ENCODE measurements at regions not wholly inside any gene's neighbourhood (a gene's known extent, or its start where the extent isn't known, plus 50 kb on each side); places are given as distances from the start of the nearest gene placed in this dataset.

DNA sequence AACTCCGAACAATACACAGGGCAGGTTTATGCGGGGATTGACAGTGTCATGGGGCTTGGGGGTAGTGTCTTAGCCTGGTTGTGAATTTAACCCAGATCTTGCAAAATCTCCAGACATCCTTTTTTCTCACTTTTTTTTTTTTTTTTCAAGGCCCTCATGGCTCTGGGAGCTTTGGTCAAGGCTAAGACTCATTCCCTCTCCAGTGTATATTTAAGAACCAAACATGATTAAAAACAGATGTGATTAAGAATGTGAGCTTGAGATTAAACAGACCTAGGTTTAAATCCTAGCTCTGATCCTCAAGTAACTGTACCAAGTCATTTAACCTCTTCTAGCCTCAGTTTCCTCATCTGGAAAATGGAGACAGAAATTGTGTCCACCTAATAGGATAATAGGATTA is 151.7 kb upstream of the FUT8 start:
- H3K27ac ChIP-seq: no peak overlapping the region
- H3K27me3 ChIP-seq: no peaks in the 10 kb centered on the region
- H3K4me3 ChIP-seq: no peak overlapping the region
- no peak for DNase-seq
- TF ChIP-seq CTCF (IDR thresholded peaks at IDR 0.05) (no peak), POLR2A (IDR thresholded peaks at IDR 0.05) (no peak)
- H3K36me3 ChIP-seq: no peaks in the 10 kb centered on the region
- H3K9me3 ChIP-seq: no peaks in the 10 kb centered on the region
- H3K4me1 ChIP-seq: no peaks in the 10 kb centered on the region
- intact Hi-C loops (cut with DNase I; ENCODE audit: low total_unique reads): no loop called here

- no peak overlapping the region for H3K27ac ChIP-seq
- H3K9me3 ChIP-seq: no peaks in the 10 kb centered on the region
- no peak overlapping the region for H3K4me3 ChIP-seq
- DNase-seq: no peak
- intact Hi-C loops (cut with DNase I; ENCODE audit: low total_unique reads): no loop called here
- no peaks in the 10 kb centered on the region for H3K4me1 ChIP-seq
- TF ChIP-seq CTCF (IDR thresholded peaks at IDR 0.05) (no peak), POLR2A (IDR thresholded peaks at IDR 0.05) (no peak)
- no peaks in the 10 kb centered on the region for H3K27me3 ChIP-seq
- no peaks in the 10 kb centered on the region for H3K36me3 ChIP-seq
Measured at GRCh38 chr14:65261425-65261920, 151.1 kb upstream of the FUT8 start.

- Histone ChIP-seq H3K9me3 (no peaks in the 10 kb centered on the region), H3K4me1 (no peaks in the 10 kb centered on the region), H3K36me3 (no peaks in the 10 kb centered on the region), H3K27ac (no peak overlapping the region), H3K27me3 (no peaks in the 10 kb centered on the region), H3K4me3 (no peak overlapping the region)
- intact Hi-C loops (cut with DNase I; ENCODE audit: low total_unique reads): no loop called here
- TF ChIP-seq CTCF (IDR thresholded peaks at IDR 0.05): no peak
- no peak for TF ChIP-seq POLR2A (IDR thresholded peaks at IDR 0.05)
- no peak for DNase-seq
Measured at GRCh38 chr14:65261946-65262345, 150.6 kb upstream of the FUT8 start.

DNA sequence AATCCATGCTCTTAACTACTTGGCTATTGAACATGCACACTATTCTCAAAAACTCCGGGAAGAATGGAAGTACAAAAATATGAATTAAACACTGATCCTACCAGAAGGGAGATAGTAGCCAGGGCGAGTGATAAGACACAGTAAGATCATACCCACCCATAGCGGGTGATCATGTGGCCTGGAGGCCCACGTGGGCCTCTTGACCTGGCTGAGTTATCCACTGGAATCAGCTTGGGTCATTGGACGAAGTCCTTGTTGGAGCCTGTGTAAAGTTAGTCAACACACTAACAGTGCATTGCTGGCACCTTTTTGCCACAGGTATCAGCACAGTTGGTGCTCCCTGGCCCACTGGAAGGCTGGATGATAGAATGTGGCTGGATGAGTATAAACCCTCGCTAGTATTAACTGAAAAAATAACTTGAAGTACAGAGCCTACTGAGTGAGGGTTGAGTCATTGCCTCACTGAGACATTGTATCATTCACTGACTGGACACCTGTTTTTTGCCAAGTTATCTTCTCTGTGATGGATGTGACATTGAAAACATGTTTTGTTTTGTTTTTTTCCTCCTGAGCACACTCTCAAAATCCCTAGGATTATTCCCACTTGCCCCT is 149.2 kb upstream of the FUT8 start:
- no peak overlapping the region for H3K27ac ChIP-seq
- intact Hi-C loops (cut with DNase I; ENCODE audit: low total_unique reads): no loop called here
- no peaks in the 10 kb centered on the region for H3K27me3 ChIP-seq
- no peaks in the 10 kb centered on the region for H3K9me3 ChIP-seq
- no peaks in the 10 kb centered on the region for H3K4me1 ChIP-seq
- H3K36me3 ChIP-seq: no peaks in the 10 kb centered on the region
- DNase-seq: no peak
- H3K4me3 ChIP-seq: no peak overlapping the region
- no peak for TF ChIP-seq POLR2A (IDR thresholded peaks at IDR 0.05)
- TF ChIP-seq CTCF (IDR thresholded peaks at IDR 0.05): no peak

DNA sequence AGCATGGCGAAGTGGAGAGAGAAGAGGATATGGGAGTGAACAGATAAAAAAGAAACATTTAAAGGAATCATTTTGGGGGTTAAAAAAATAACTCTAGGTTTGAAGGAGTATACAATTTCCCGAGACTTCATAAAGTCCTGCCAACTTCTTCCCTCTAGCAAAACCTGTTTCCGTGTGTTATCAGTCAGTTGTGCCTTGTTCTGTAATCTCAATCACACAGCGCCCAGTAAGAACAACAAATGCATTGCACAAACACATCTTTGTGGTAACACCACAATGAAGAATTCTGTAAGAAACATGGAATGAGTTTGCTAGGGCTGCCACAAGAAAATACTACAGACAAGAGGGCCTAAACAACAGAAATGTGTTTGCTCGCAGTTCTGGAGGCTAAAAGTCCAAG is 144.7 kb upstream of the FUT8 start:
- no peak overlapping the region for H3K27ac ChIP-seq
- H3K9me3 ChIP-seq: no peaks in the 10 kb centered on the region
- no peaks in the 10 kb centered on the region for H3K4me1 ChIP-seq
- H3K4me3 ChIP-seq: no peak overlapping the region
- no peaks in the 10 kb centered on the region for H3K27me3 ChIP-seq
- intact Hi-C loops (cut with DNase I; ENCODE audit: low total_unique reads): no loop called here
- H3K36me3 ChIP-seq: no peaks in the 10 kb centered on the region
- TF ChIP-seq POLR2A (IDR thresholded peaks at IDR 0.05) (no peak), CTCF (IDR thresholded peaks at IDR 0.05) (no peak)
- DNase-seq: no peak
